Sigmoid colon (tissue), 4 donors: ENCODE measurements at regions not wholly inside any gene's neighbourhood (a gene's known extent, or its start where the extent isn't known, plus 50 kb on each side); places are given as distances from the start of the nearest gene placed in this dataset.

Source experiments
- POLR2A ChIP-seq, 2 donors: fragments of 450-650 bp; IDR thresholded peaks; one replicate each; pipeline ENCODE4 v1.6.1; 2016; ENCODE audit warnings: antibody characterized with exemption in 2 of 2, mild to moderate bottlenecking in 2 of 2, moderate library complexity in 2 of 2
- POLR2AphosphoS5 ChIP-seq, 4 donors: sonication (generic); formaldehyde crosslinking; IDR thresholded peaks; one replicate each; pipeline ENCODE4 v1.6.1; 2017; ENCODE audit warnings: antibody characterized with exemption in 4 of 4
- TF ChIP-seq, protein P1 (sequence below), 4 experiments: fragments of 450-650 bp in 3 of 4; fragments of 200-600 bp in 1 of 4; IDR thresholded peaks; one replicate each; pipeline ENCODE4 v1.5.1; 2016 to 2019; ENCODE audit warnings: antibody characterized with exemption in 4 of 4, mild to moderate bottlenecking in 3 of 4, moderate library complexity in 2 of 4

DNA sequence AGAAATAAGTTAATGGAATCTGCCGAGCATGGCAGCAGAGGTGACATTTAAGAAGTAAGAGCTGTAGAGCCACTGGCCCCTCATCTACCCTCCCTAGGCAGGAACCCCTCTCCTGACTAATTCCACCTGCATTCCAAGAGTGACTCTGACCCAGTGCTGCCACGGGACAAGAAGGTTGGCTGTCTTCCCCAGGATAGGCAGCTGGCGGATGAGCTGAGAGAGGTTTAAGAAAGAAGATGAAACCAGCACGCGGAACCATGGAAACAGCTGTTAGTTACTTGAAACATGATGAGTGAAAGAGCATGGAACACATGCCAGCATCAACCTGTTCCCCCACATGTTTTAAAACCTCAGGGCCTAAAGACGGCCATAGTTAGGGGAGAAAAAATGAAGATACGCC lies 74.1 kb downstream of the RND3 start:
- TF ChIP-seq, protein P1, sequence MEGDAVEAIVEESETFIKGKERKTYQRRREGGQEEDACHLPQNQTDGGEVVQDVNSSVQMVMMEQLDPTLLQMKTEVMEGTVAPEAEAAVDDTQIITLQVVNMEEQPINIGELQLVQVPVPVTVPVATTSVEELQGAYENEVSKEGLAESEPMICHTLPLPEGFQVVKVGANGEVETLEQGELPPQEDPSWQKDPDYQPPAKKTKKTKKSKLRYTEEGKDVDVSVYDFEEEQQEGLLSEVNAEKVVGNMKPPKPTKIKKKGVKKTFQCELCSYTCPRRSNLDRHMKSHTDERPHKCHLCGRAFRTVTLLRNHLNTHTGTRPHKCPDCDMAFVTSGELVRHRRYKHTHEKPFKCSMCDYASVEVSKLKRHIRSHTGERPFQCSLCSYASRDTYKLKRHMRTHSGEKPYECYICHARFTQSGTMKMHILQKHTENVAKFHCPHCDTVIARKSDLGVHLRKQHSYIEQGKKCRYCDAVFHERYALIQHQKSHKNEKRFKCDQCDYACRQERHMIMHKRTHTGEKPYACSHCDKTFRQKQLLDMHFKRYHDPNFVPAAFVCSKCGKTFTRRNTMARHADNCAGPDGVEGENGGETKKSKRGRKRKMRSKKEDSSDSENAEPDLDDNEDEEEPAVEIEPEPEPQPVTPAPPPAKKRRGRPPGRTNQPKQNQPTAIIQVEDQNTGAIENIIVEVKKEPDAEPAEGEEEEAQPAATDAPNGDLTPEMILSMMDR (IDR thresholded peaks at IDR 0.05), result no peak
- TF ChIP-seq POLR2A (IDR thresholded peaks at IDR 0.05), result no peak
- no peak for TF ChIP-seq POLR2AphosphoS5 (IDR thresholded peaks at IDR 0.05)
